ENCODE measurements at regions not wholly inside any gene's neighbourhood (a gene's known extent, or its start where the extent isn't known, plus 50 kb on each side); places are given as distances from the start of the nearest gene placed in this dataset.

- H3K36me3 ChIP-seq (ENCODE audit: control insufficient read depth, insufficient read depth, low read length): no peaks in the 10 kb centered on the region
- WGBS, 2 experiments (ENCODE audit: extremely low coverage in 2 of 2, insufficient read length in 1 of 2): 40% methylated on average over 1 of the region's 4 CpGs; no CpG with 5 or more reads in 1 of the 2 experiments
- intact Hi-C loops (cut with micrococcal nuclease): no loop called here
- no peak overlapping the region for H2BK120ac ChIP-seq (ENCODE audit: low read depth, low read length)
- H3K9me3 ChIP-seq (ENCODE audit: control insufficient read depth, insufficient read depth, low read length): 0 out of 2 replicates have a peak, but pooled peaks cover 2% of the 10 kb centered on the region
- no peak overlapping the region for H4K91ac ChIP-seq (ENCODE audit: insufficient read depth, low read depth, low read length)
- H3K56ac ChIP-seq (ENCODE audit: extremely low read depth, insufficient read depth, low read length): no peak overlapping the region
- CTCF ChIA-PET: no interaction called here
- no TSS peak for BruUV-seq (replicated peaks)
- H3K27ac ChIP-seq (ENCODE audit: insufficient read depth, low read length): no peak overlapping the region
- in situ Hi-C loops (cut with MboI; ENCODE audit: low sequenced_read_pairs): no loop called here
- H4K20me1 ChIP-seq (ENCODE audit: insufficient read depth, low read length): no peaks in the 10 kb centered on the region
- ATAC-seq (ENCODE audit: low read depth) (no peak), DNase-seq (no peak)
- no peak overlapping the region for H4K5ac ChIP-seq (ENCODE audit: low read depth, low read length)
- H2BK5ac ChIP-seq (ENCODE audit: low read depth, low read length, poor library complexity, severe bottlenecking): no peak overlapping the region
- POLR2A ChIA-PET (ENCODE audit: unreplicated experiment): no interaction called here
- no peak overlapping the region for H3K9ac ChIP-seq (ENCODE audit: low read depth, low read length)
- no peak overlapping the region for H4K8ac ChIP-seq (ENCODE audit: low read depth in 2 of 2, low read length in 2 of 2)
- no peak overlapping the region for H2BK20ac ChIP-seq (ENCODE audit: low read depth, low read length)
- no peaks in the 10 kb centered on the region for H3K79me1 ChIP-seq (ENCODE audit: low read depth in 1 of 2, low read length in 2 of 2)
- H3K27me3 ChIP-seq (ENCODE audit: control insufficient read depth, insufficient read depth, low read length): no peaks in the 10 kb centered on the region
- H3K4me2 ChIP-seq (ENCODE audit: low read depth, low read length): no peak overlapping the region
- H2AFZ ChIP-seq (replicated peaks; ENCODE audit: low read length, poor library complexity): no peak overlapping the region
- H3K18ac ChIP-seq (ENCODE audit: low read depth, low read length): no peak overlapping the region
- H2AK9ac ChIP-seq (replicated peaks; ENCODE audit: low read depth, low read length, poor library complexity): no peak overlapping the region
- no peak overlapping the region for H3K14ac ChIP-seq (replicated peaks; ENCODE audit: low read depth, low read length)
- no peaks in the 10 kb centered on the region for H3K4me1 ChIP-seq (ENCODE audit: control insufficient read depth, insufficient read depth, low read length)
- dilution Hi-C loops (cut with HindIII; ENCODE audit: low sequenced_read_pairs, unreplicated experiment): no loop called here
- no peaks in the 10 kb centered on the region for H3K9me1 ChIP-seq (ENCODE audit: insufficient read depth, low read length)
- H2AK5ac ChIP-seq (ENCODE audit: low read depth, low read length): no peak overlapping the region
- H3K4me3 ChIP-seq (ENCODE audit: insufficient read depth, low read depth, low read length): no peak overlapping the region
- H3K4ac ChIP-seq (ENCODE audit: low read depth, low read length): no peak overlapping the region
- H2BK15ac ChIP-seq (ENCODE audit: low read depth, low read length): no peak overlapping the region
- no peak overlapping the region for H3K23ac ChIP-seq (ENCODE audit: low read depth, low read length)
- TF ChIP-seq CHD1 (IDR thresholded peaks at IDR 0.05; ENCODE audit: low read depth, low read length) (no peak), MXI1 (IDR thresholded peaks at IDR 0.05; ENCODE audit: borderline replicate concordance, low read depth, low read length) (no peak), ELK1 (IDR thresholded peaks at IDR 0.05; ENCODE audit: borderline replicate concordance, low read depth, low read length) (no peak), SMC3 (IDR thresholded peaks at IDR 0.05; ENCODE audit: low read depth, low read length) (no peak), FOS (IDR thresholded peaks at IDR 0.05; ENCODE audit: low read depth, low read length) (no peak), RAD21 (IDR thresholded peaks at IDR 0.05; ENCODE audit: low read length) (no peak), MAFK (IDR thresholded peaks at IDR 0.05; ENCODE audit: low read depth, low read length) (no peak), CEBPB (IDR thresholded peaks at IDR 0.05; ENCODE audit: low read depth, low read length) (no peak), MAZ (IDR thresholded peaks at IDR 0.05; ENCODE audit: borderline replicate concordance, low read depth, low read length) (no peak), POLR2A (IDR thresholded peaks at IDR 0.05; ENCODE audit: low read depth, low read length) (no peak), NFE2L2 (IDR thresholded peaks at IDR 0.05; ENCODE audit: low read depth, low read length) (no peak), RCOR1 (IDR thresholded peaks at IDR 0.05; ENCODE audit: insufficient replicate concordance, low read length) (no peak), BHLHE40 (IDR thresholded peaks at IDR 0.05; ENCODE audit: low read depth, low read length) (no peak), RFX5 (IDR thresholded peaks at IDR 0.05; ENCODE audit: low read depth, low read length) (no peak)
- TF ChIP-seq, protein P1, sequence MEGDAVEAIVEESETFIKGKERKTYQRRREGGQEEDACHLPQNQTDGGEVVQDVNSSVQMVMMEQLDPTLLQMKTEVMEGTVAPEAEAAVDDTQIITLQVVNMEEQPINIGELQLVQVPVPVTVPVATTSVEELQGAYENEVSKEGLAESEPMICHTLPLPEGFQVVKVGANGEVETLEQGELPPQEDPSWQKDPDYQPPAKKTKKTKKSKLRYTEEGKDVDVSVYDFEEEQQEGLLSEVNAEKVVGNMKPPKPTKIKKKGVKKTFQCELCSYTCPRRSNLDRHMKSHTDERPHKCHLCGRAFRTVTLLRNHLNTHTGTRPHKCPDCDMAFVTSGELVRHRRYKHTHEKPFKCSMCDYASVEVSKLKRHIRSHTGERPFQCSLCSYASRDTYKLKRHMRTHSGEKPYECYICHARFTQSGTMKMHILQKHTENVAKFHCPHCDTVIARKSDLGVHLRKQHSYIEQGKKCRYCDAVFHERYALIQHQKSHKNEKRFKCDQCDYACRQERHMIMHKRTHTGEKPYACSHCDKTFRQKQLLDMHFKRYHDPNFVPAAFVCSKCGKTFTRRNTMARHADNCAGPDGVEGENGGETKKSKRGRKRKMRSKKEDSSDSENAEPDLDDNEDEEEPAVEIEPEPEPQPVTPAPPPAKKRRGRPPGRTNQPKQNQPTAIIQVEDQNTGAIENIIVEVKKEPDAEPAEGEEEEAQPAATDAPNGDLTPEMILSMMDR (conservative IDR thresholded peaks at IDR 0.05; ENCODE audit: low read depth, low read length): no peak
- TF ChIP-seq, protein P2, sequence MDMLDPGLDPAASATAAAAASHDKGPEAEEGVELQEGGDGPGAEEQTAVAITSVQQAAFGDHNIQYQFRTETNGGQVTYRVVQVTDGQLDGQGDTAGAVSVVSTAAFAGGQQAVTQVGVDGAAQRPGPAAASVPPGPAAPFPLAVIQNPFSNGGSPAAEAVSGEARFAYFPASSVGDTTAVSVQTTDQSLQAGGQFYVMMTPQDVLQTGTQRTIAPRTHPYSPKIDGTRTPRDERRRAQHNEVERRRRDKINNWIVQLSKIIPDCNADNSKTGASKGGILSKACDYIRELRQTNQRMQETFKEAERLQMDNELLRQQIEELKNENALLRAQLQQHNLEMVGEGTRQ (IDR thresholded peaks at IDR 0.05; ENCODE audit: low read depth, low read length): no peak
Measured at GRCh38 chr6:19902201-19902600, 65.0 kb downstream of the ID4 start.
